ENCODE measurements at regions not wholly inside any gene's neighbourhood (a gene's known extent, or its start where the extent isn't known, plus 50 kb on each side); places are given as distances from the start of the nearest gene placed in this dataset.
A peak's percentile ranks its signal among the peaks of the same experiment; 100 is the strongest.

- DNase-seq (ENCODE audit: missing footprints): no peak
- intact Hi-C loops (cut with DNase I): loop anchor here (5.0 kb wide), 1 partner anchor 38 kb away; no protein-coding TSS in a partner anchor
- ATAC-seq: no peak
Observed at GRCh38 chr10:10833955-10834354, 183.7 kb upstream of the CELF2 start.

GRCh38 chr10:10844251-10844650, 173.4 kb upstream of the CELF2 start:
- DNase-seq (ENCODE audit: missing footprints) (no peak), ATAC-seq (no peak)
- intact Hi-C loops (cut with DNase I): no loop called here

- intact Hi-C loops (cut with DNase I): no loop called here
- ATAC-seq (no peak), DNase-seq (ENCODE audit: missing footprints) (no peak)
Observed at GRCh38 chr10:10845185-10845584, 172.5 kb upstream of the CELF2 start.

GRCh38 chr10:10845826-10846503, 171.7 kb upstream of the CELF2 start:
- ATAC-seq (no peak), DNase-seq (ENCODE audit: missing footprints) (no peak)
- intact Hi-C loops (cut with DNase I): loop anchor here (1.0 kb wide), 1 partner anchor 29 kb away; no protein-coding TSS in a partner anchor

GRCh38 chr10:10846504-10846900, 171.2 kb upstream of the CELF2 start:
- intact Hi-C loops (cut with DNase I): loop anchor here (1.0 kb wide), 1 partner anchor 29 kb away; no protein-coding TSS in a partner anchor
- DNase-seq (ENCODE audit: missing footprints): no peak
- ATAC-seq: no peak

- intact Hi-C loops (cut with DNase I): no loop called here
- ATAC-seq (no peak), DNase-seq (ENCODE audit: missing footprints) (no peak)
Observed at GRCh38 chr10:10847387-10847786, 170.3 kb upstream of the CELF2 start.

GRCh38 chr10:10848488-10849111, 169.1 kb upstream of the CELF2 start:
- intact Hi-C loops (cut with DNase I): no loop called here
- no peak for DNase-seq (ENCODE audit: missing footprints)

GRCh38 chr10:10849306-10849705, 168.4 kb upstream of the CELF2 start:
- DNase-seq (ENCODE audit: missing footprints) (no peak), ATAC-seq (no peak)
- intact Hi-C loops (cut with DNase I): no loop called here

More at GRCh38 chr10:10848488-10849111, 169.1 kb upstream of the CELF2 start:
- peak; percentile 37 for ATAC-seq

- intact Hi-C loops (cut with DNase I): no loop called here
- DNase-seq (ENCODE audit: missing footprints): no peak
- peak; percentile 86 for ATAC-seq
Observed at GRCh38 chr10:10850214-10850613, 167.5 kb upstream of the CELF2 start.

GRCh38 chr10:10852464-10852863, 165.2 kb upstream of the CELF2 start:
- DNase-seq (ENCODE audit: missing footprints) (no peak), ATAC-seq (no peak)
- intact Hi-C loops (cut with DNase I): no loop called here

- DNase-seq (ENCODE audit: missing footprints) (no peak), ATAC-seq (no peak)
- intact Hi-C loops (cut with DNase I): no loop called here
Observed at GRCh38 chr10:10853954-10854353, 163.7 kb upstream of the CELF2 start.

GRCh38 chr10:10854725-10855124, 162.9 kb upstream of the CELF2 start:
- no peak for ATAC-seq
- intact Hi-C loops (cut with DNase I): no loop called here
- DNase-seq (ENCODE audit: missing footprints): no peak

- no peak for DNase-seq (ENCODE audit: missing footprints)
- intact Hi-C loops (cut with DNase I): no loop called here
- peak; percentile 39 for ATAC-seq
Observed at GRCh38 chr10:10855151-10855581, 162.5 kb upstream of the CELF2 start.

GRCh38 chr10:10860455-10860976, 157.2 kb upstream of the CELF2 start:
- intact Hi-C loops (cut with DNase I): no loop called here
- no peak for DNase-seq (ENCODE audit: missing footprints)
- no peak for ATAC-seq

GRCh38 chr10:10865303-10865702, 152.4 kb upstream of the CELF2 start:
- intact Hi-C loops (cut with DNase I): no loop called here
- ATAC-seq: no peak
- no peak for DNase-seq (ENCODE audit: missing footprints)

GRCh38 chr10:10865913-10866312, 151.8 kb upstream of the CELF2 start:
- intact Hi-C loops (cut with DNase I): no loop called here
- no peak for ATAC-seq
- no peak for DNase-seq (ENCODE audit: missing footprints)

- intact Hi-C loops (cut with DNase I): no loop called here
Observed at GRCh38 chr10:10869592-10869991, 148.1 kb upstream of the CELF2 start.

GRCh38 chr10:10870523-10871241, 147.0 kb upstream of the CELF2 start:
- intact Hi-C loops (cut with DNase I): loop anchor here (5.0 kb wide), 3 partner anchors 38 to 167 kb away; no protein-coding TSS in a partner anchor
- ATAC-seq: no peak

More at GRCh38 chr10:10869592-10869991, 148.1 kb upstream of the CELF2 start:
- ATAC-seq (no peak), DNase-seq (ENCODE audit: missing footprints) (no peak)

GRCh38 chr10:10871352-10871751, 146.3 kb upstream of the CELF2 start:
- intact Hi-C loops (cut with DNase I): loop anchor here (5.0 kb wide), 3 partner anchors 39 to 166 kb away; no protein-coding TSS in a partner anchor
- DNase-seq (ENCODE audit: missing footprints) (no peak), ATAC-seq (no peak)

More at GRCh38 chr10:10870523-10871241, 147.0 kb upstream of the CELF2 start:
- DNase-seq (ENCODE audit: missing footprints): no peak

All from Right ventricle myocardium inferior (tissue), 1 donor.